ENCODE measurements at regions not wholly inside any gene's neighbourhood (a gene's known extent, or its start where the extent isn't known, plus 50 kb on each side); places are given as distances from the start of the nearest gene placed in this dataset.

DNA sequence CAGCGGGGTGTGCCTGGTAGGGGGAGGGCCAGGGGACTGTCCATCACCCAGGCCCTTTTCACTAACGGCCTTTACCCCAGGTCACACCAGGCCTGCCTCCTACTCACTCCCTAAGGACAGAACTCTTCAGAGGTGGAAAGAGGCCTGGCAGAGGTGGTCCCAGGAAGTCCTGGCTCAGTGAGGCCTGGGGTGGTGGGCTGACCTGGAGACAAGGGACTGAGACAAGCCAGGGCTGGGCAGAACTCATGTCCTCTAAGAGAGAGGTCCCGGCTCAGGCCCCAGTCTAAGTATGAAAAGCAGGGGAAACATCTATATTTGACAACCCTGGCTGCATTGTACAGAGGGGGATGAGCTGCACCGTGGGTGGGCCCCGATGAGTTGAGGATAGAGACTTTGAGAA lies 65.9 kb upstream of the TEX51 start:
- no peak overlapping the region for H2AFZ ChIP-seq (ENCODE audit: control insufficient read depth, low read length)
- TF ChIP-seq, protein P1, sequence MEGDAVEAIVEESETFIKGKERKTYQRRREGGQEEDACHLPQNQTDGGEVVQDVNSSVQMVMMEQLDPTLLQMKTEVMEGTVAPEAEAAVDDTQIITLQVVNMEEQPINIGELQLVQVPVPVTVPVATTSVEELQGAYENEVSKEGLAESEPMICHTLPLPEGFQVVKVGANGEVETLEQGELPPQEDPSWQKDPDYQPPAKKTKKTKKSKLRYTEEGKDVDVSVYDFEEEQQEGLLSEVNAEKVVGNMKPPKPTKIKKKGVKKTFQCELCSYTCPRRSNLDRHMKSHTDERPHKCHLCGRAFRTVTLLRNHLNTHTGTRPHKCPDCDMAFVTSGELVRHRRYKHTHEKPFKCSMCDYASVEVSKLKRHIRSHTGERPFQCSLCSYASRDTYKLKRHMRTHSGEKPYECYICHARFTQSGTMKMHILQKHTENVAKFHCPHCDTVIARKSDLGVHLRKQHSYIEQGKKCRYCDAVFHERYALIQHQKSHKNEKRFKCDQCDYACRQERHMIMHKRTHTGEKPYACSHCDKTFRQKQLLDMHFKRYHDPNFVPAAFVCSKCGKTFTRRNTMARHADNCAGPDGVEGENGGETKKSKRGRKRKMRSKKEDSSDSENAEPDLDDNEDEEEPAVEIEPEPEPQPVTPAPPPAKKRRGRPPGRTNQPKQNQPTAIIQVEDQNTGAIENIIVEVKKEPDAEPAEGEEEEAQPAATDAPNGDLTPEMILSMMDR (optimal IDR thresholded peaks at IDR 0.05 in 1 of 3, IDR thresholded peaks at IDR 0.05 in 1 of 3, conservative IDR thresholded peaks at IDR 0.05 in 1 of 3; ENCODE audit: extremely low read depth in 1 of 3, insufficient read depth in 2 of 3, low read length in 3 of 3): no peak
- TF ChIP-seq EZH2 (IDR thresholded peaks at IDR 0.05; ENCODE audit: low read length): no peak
- H3K4me3 ChIP-seq (ENCODE audit: control insufficient read depth in 2 of 3, extremely low read depth in 1 of 3, insufficient read depth in 2 of 3, low read depth in 1 of 3, low read length in 3 of 3): no peak overlapping the region
- H3K9ac ChIP-seq (ENCODE audit: control insufficient read depth, extremely low read depth, insufficient read depth, low read length): no peak overlapping the region
- H3K27ac ChIP-seq (ENCODE audit: control insufficient read depth, insufficient read depth, low read length): no peak overlapping the region
- H3K27me3 ChIP-seq (ENCODE audit: control insufficient read depth, extremely low read depth, insufficient read depth, low read length): no peaks in the 10 kb centered on the region
- peaks cover 5% of the 10 kb centered on the region for H3K9me3 ChIP-seq (ENCODE audit: control insufficient read depth, low read depth, low read length)
- DNase-seq (ENCODE audit: low read depth, low spot score) (no peak), FAIRE-seq (no peak)
- no peaks in the 10 kb centered on the region for H3K36me3 ChIP-seq (ENCODE audit: control insufficient read depth in 2 of 2, extremely low read depth in 1 of 2, insufficient read depth in 2 of 2, low read length in 2 of 2)
- H3K79me2 ChIP-seq (ENCODE audit: control insufficient read depth, insufficient read depth, low read length): no peaks in the 10 kb centered on the region
- H4K20me1 ChIP-seq (ENCODE audit: control insufficient read depth, extremely low read depth, insufficient read depth, low read length): no peaks in the 10 kb centered on the region
- no peaks in the 10 kb centered on the region for H3K9me1 ChIP-seq (ENCODE audit: control insufficient read depth, extremely low read depth, insufficient read depth, low read length)
- no peak overlapping the region for H3K4me2 ChIP-seq (ENCODE audit: control insufficient read depth, extremely low read depth, insufficient read depth, low read depth, low read length)
- dilution Hi-C loops (cut with MboI; ENCODE audit: extremely low pct_ligation_motif_present, low sequenced_read_pairs): no loop called here
- no peaks in the 10 kb centered on the region for H3K4me1 ChIP-seq (ENCODE audit: control insufficient read depth, extremely low read depth, insufficient read depth, low read length)

DNA sequence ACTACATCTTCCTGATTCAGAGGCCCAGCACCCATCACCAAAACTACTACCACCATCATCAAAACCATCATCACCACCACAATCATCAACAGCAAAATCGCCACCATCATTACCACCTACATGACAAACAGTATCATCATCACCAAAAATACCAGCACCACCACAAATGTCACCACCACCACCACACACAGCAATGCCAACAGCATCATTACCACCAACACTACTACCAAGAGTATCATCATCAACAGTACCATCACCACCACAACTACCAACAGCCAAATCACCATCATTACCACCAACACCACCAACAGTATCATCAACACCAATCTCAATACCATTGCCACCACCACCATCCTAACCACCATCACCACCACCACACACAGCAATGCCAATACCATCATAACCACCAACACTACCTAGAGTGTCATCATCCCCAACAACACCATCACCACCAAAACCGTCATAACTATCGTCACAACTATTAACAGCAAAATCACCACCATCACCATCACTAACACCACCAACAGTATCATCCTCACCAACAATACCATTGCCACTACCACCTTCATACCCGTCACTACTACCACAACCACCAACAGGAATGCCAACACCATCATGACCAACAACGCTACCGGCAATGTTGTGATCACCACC lies 64.6 kb upstream of the TEX51 start:
- Histone ChIP-seq H3K4me3 (ENCODE audit: control insufficient read depth in 2 of 3, extremely low read depth in 1 of 3, insufficient read depth in 2 of 3, low read depth in 1 of 3, low read length in 3 of 3) (no peak overlapping the region), H3K27ac (ENCODE audit: control insufficient read depth, insufficient read depth, low read length) (no peak overlapping the region), H3K36me3 (ENCODE audit: control insufficient read depth in 2 of 2, extremely low read depth in 1 of 2, insufficient read depth in 2 of 2, low read length in 2 of 2) (no peaks in the 10 kb centered on the region), H3K4me2 (ENCODE audit: control insufficient read depth, extremely low read depth, insufficient read depth, low read depth, low read length) (no peak overlapping the region), H2AFZ (ENCODE audit: control insufficient read depth, low read length) (no peak overlapping the region), H3K9me1 (ENCODE audit: control insufficient read depth, extremely low read depth, insufficient read depth, low read length) (no peaks in the 10 kb centered on the region), H3K27me3 (ENCODE audit: control insufficient read depth, extremely low read depth, insufficient read depth, low read length) (no peaks in the 10 kb centered on the region), H3K4me1 (ENCODE audit: control insufficient read depth, extremely low read depth, insufficient read depth, low read length) (no peaks in the 10 kb centered on the region), H3K9me3 (ENCODE audit: control insufficient read depth, low read depth, low read length) (peaks cover 5% of the 10 kb centered on the region), H3K79me2 (ENCODE audit: control insufficient read depth, insufficient read depth, low read length) (no peaks in the 10 kb centered on the region), H4K20me1 (ENCODE audit: control insufficient read depth, extremely low read depth, insufficient read depth, low read length) (no peaks in the 10 kb centered on the region), H3K9ac (ENCODE audit: control insufficient read depth, extremely low read depth, insufficient read depth, low read length) (no peak overlapping the region)
- TF ChIP-seq, protein P1 (optimal IDR thresholded peaks at IDR 0.05 in 1 of 3, IDR thresholded peaks at IDR 0.05 in 1 of 3, conservative IDR thresholded peaks at IDR 0.05 in 1 of 3; ENCODE audit: extremely low read depth in 1 of 3, insufficient read depth in 2 of 3, low read length in 3 of 3): no peak
- TF ChIP-seq EZH2 (IDR thresholded peaks at IDR 0.05; ENCODE audit: low read length): no peak
- DNase-seq (ENCODE audit: low read depth, low spot score) (no peak), FAIRE-seq (no peak)
- dilution Hi-C loops (cut with MboI; ENCODE audit: extremely low pct_ligation_motif_present, low sequenced_read_pairs): no loop called here

Measured in keratinocyte (primary cell).